Liver (tissue), 3 donors: ENCODE measurements at regions not wholly inside any gene's neighbourhood (a gene's known extent, or its start where the extent isn't known, plus 50 kb on each side); places are given as distances from the start of the nearest gene placed in this dataset.

Experiments used
- ATF3 ChIP-seq: IDR thresholded peaks from 2 replicates; pipeline ENCODE4 v1.6.1; 2016; ENCODE audit warnings: antibody characterized with exemption
- CTCF ChIP-seq: fragments of 150-350 bp; IDR thresholded peaks from 2 replicates; pipeline ENCODE4 v1.5.1; 2017; ENCODE audit warnings: improper control_type of control experiment, low read depth, low read length; ENCODE audit not compliant: missing input control
- MAX ChIP-seq: IDR thresholded peaks from 2 replicates; pipeline ENCODE4 v1.6.1; 2016; ENCODE audit warnings: antibody characterized with exemption
- RAD21 ChIP-seq, 2 donors: IDR thresholded peaks; 2 replicates each; pipeline ENCODE4 v1.6.1; 2016; ENCODE audit warnings: antibody characterized with exemption in 2 of 2, mild to moderate bottlenecking in 2 of 2
- REST ChIP-seq: IDR thresholded peaks from 2 replicates; pipeline ENCODE4 v1.6.1; 2016; ENCODE audit warnings: antibody characterized with exemption, mild to moderate bottlenecking
- TAF1 ChIP-seq: conservative IDR thresholded peaks from 2 replicates; pipeline ENCODE4 v1.6.1; 2016; ENCODE audit warnings: antibody characterized with exemption, mild to moderate bottlenecking
- YY1 ChIP-seq: IDR thresholded peaks from 2 replicates; pipeline ENCODE4 v1.6.1; 2016; ENCODE audit warnings: antibody characterized with exemption, mild to moderate bottlenecking
- donor health status: healthy.
- donor health status: healthy.

GRCh38 chr5:1748271-1748670 is 51.4 kb downstream of the MRPL36 start:
- TF ChIP-seq CTCF, result no peak
- no peak for TF ChIP-seq ATF3
- no peak for TF ChIP-seq MAX
- no peak for TF ChIP-seq YY1
- no peak for TF ChIP-seq REST
- no peak for TF ChIP-seq TAF1
- TF ChIP-seq RAD21 (IDR thresholded peaks at IDR 0.05), result no peak
